SK-N-MC (cell line): ENCODE measurements at regions not wholly inside any gene's neighbourhood (a gene's known extent, or its start where the extent isn't known, plus 50 kb on each side); places are given as distances from the start of the nearest gene placed in this dataset.
"Not testable (repeated sequence)": the region's sequence is repeated elsewhere in the genome, so short reads cannot be mapped to it uniquely, and the experiment has no call there.

ENCODE experiments used
- DNase-seq: peaks from one replicate; pipeline ENCODE4 v3.0.0-alpha.2; 2011; ENCODE audit warnings: low read depth, low spot score
- H3K27ac ChIP-seq: fragments of 200-600 bp; sonication (generic); 2 replicates; pipeline ENCODE4 v1.5.1; 2016; ENCODE audit warnings: mixed run types
- H3K36me3 ChIP-seq: fragments of 200-600 bp; sonication (generic); 2 replicates; pipeline ENCODE4 v1.6.1; 2017; ENCODE audit warnings: antibody characterized with exemption, low read length, mixed read lengths; ENCODE audit not compliant: insufficient read depth
- H3K4me3 ChIP-seq: fragments of 200-600 bp; sonication (generic); 2 replicates; pipeline ENCODE4 v1.5.1; 2016
- H3K9ac ChIP-seq: fragments of 200-600 bp; sonication (generic); 2 replicates; pipeline ENCODE4 v1.8.0; 2017; ENCODE audit warnings: mixed run types, mixed read lengths; ENCODE audit not compliant: insufficient read length
- H3K9me3 ChIP-seq: fragments of 200-600 bp; sonication (generic); 2 replicates; pipeline ENCODE4 v1.6.1; 2017; ENCODE audit warnings: low read depth, mild to moderate bottlenecking, antibody characterized with exemption, low read length, moderate library complexity, mixed read lengths
- EZH2 ChIP-seq: fragments of 200-600 bp; sonication (generic); IDR thresholded peaks from one replicate; pipeline ENCODE4 v1.6.1; 2017; ENCODE audit warnings: antibody characterized with exemption
- FOXP2 ChIP-seq: optimal IDR thresholded peaks from 2 replicates; pipeline ENCODE3; 2011; ENCODE audit warnings: mild to moderate bottlenecking, moderate library complexity; ENCODE audit not compliant: insufficient read depth; ENCODE audit errors: extremely low read length, control extremely low read depth
- POLR2AphosphoS5 ChIP-seq: IDR thresholded peaks from 2 replicates; pipeline ENCODE4 v1.6.1; 2012; ENCODE audit warnings: mild to moderate bottlenecking, low read depth, low read length, borderline replicate concordance

DNA sequence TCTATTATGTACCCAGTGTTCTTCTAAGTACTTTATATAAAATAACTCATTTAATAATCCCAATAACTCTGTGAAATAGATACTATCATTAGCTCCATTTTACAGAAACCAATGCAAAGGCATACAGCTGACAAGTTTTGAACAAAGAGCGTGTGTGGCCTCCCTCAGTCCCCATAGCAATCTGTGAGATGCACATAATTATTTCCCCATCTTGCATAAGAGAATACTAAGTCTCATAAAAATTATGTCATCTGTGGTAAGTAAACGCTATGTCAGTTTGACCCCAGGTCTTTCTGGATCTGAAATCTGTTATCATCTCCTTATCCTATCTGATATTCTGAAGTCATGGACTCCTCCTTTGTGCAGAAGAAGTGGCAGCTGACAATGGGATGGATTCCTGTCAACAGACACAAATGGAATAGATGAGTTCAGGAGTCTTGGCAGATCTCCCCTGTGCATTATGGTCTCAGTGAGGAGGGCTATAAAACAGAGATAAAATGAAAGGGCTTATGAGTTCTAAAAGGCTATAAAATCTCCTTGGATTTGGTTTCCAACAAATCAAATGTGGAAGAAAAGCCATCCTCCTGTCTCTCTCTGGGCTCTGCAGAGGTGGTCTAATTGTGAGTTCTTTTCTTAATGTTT, 162.5 kb upstream of the TLE4 start:
- no peak for TF ChIP-seq FOXP2
- TF ChIP-seq EZH2: no peak
- no peak for TF ChIP-seq POLR2AphosphoS5
- Histone ChIP-seq H3K4me3 (no peak overlapping the region), H3K36me3 (no peaks in the 10 kb centered on the region), H3K9me3 (no peaks in the 10 kb centered on the region), H3K9ac (no peak overlapping the region), H3K27ac (no peak overlapping the region)
- DNase-seq: no peak

GRCh38 chr9:79425840-79426239, 145.9 kb upstream of the TLE4 start:
- Histone ChIP-seq H3K9me3 (peaks cover 3% of the 10 kb centered on the region; the same call in 1 of the 2 replicates), H3K27ac (no peak overlapping the region)

DNA sequence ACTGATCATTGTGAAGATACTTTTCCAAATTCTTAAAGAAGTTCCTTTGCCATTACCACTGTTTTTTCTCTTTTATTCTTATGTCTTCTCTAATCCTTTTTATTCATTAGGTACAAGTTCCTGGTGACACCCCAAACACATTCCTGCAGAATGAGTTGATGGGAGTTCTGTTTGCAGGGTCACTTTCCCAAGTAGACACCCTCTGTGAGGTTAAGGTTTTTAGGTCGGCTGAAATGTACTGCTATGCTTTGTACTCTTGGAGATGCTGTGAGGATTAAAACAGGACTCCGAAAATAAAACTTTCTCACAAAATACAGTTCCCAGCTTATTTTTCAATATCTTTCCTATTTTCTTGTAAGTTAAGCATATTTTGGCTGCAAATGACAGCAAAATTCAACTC, 143.3 kb upstream of the TLE4 start:
- DNase-seq: no peak
- no peak for TF ChIP-seq FOXP2
- no peak for TF ChIP-seq POLR2AphosphoS5
- TF ChIP-seq EZH2: no peak
- no peak overlapping the region for H3K4me3 ChIP-seq
- no peak overlapping the region for H3K9ac ChIP-seq
- H3K36me3 ChIP-seq: no peaks in the 10 kb centered on the region
- H3K27ac ChIP-seq: no peak overlapping the region
- peaks cover 3% of the 10 kb centered on the region; the same call in 1 of the 2 replicates for H3K9me3 ChIP-seq

More at GRCh38 chr9:79425840-79426239, 145.9 kb upstream of the TLE4 start:
- H3K9ac ChIP-seq: no peak overlapping the region
- TF ChIP-seq POLR2AphosphoS5: no peak
- no peak for TF ChIP-seq EZH2
- TF ChIP-seq FOXP2: no peak
- H3K4me3 ChIP-seq: no peak overlapping the region
- DNase-seq: no peak
- H3K36me3 ChIP-seq: no peaks in the 10 kb centered on the region

GRCh38 chr9:79430619-79431018, 141.1 kb upstream of the TLE4 start:
- H3K36me3 ChIP-seq: no peaks in the 10 kb centered on the region
- no peaks in the 10 kb centered on the region for H3K9me3 ChIP-seq
- no peak for TF ChIP-seq EZH2
- TF ChIP-seq POLR2AphosphoS5: no peak
- TF ChIP-seq FOXP2: no peak
- H3K9ac ChIP-seq: no peak overlapping the region
- H3K27ac ChIP-seq: no peak overlapping the region
- no peak for DNase-seq
- no peak overlapping the region for H3K4me3 ChIP-seq

- Histone ChIP-seq H3K9me3 (no peaks in the 10 kb centered on the region), H3K4me3 (no peak overlapping the region), H3K9ac (no peak overlapping the region), H3K27ac (no peak overlapping the region), H3K36me3 (no peaks in the 10 kb centered on the region)
- TF ChIP-seq POLR2AphosphoS5 (no peak), FOXP2 (no peak), EZH2 (no peak)
- DNase-seq: no peak
Measured at GRCh38 chr9:79431019-79431679, 140.6 kb upstream of the TLE4 start.

DNA sequence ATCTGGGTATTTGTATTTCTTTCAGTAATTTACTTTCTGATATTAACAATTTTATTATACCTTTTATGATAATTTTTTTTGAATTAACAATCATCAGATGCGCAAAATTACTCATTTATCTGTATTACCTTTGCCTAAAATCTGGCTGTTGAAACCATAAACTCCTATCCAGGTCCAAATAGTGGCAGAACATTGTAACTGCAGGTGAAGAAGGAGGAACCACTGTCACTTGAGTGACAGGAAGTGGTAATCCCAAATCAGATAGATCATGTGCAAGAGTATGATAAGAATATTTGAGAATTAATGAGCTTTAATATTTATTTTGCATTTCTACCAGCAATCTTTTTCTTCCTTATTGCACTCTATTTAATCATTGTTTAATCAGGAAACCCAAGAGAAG, 139.3 kb upstream of the TLE4 start:
- Histone ChIP-seq H3K9ac (no peak overlapping the region), H3K27ac (no peak overlapping the region), H3K9me3 (no peaks in the 10 kb centered on the region), H3K4me3 (no peak overlapping the region), H3K36me3 (no peaks in the 10 kb centered on the region)
- TF ChIP-seq POLR2AphosphoS5 (no peak), EZH2 (no peak), FOXP2 (no peak)
- no peak for DNase-seq

- TF ChIP-seq POLR2AphosphoS5 (no peak), EZH2 (no peak), FOXP2 (no peak)
- no peak for DNase-seq
- H3K36me3 ChIP-seq: no peaks in the 10 kb centered on the region
- no peaks in the 10 kb centered on the region for H3K9me3 ChIP-seq
- no peak overlapping the region for H3K9ac ChIP-seq
- H3K27ac ChIP-seq: no peak overlapping the region
- H3K4me3 ChIP-seq: no peak overlapping the region
Measured at GRCh38 chr9:79433703-79434102, 138.1 kb upstream of the TLE4 start.

- DNase-seq, H3K27ac ChIP-seq, H3K4me3 ChIP-seq, H3K9ac ChIP-seq, H3K36me3 ChIP-seq, H3K9me3 ChIP-seq: not testable (repeated sequence)
Measured at GRCh38 chr9:79439221-79439620, 132.5 kb upstream of the TLE4 start.

- Histone ChIP-seq H3K27ac (no peak overlapping the region), H3K36me3 (no peaks in the 10 kb centered on the region), H3K9ac (no peak overlapping the region), H3K4me3 (no peak overlapping the region), H3K9me3 (no peaks in the 10 kb centered on the region)
- TF ChIP-seq POLR2AphosphoS5 (no peak), EZH2 (no peak), FOXP2 (no peak)
- no peak for DNase-seq
Measured at GRCh38 chr9:79446523-79447307, 125.0 kb upstream of the TLE4 start.
